ENCODE measurements at regions not wholly inside any gene's neighbourhood (a gene's known extent, or its start where the extent isn't known, plus 50 kb on each side); places are given as distances from the start of the nearest gene placed in this dataset.

- Histone ChIP-seq H3K4me2 (no peak overlapping the region), H3K27ac (no peak overlapping the region), H3K9me3 (ENCODE audit: insufficient read depth, low read depth) (no peaks in the 10 kb centered on the region), H3F3A (ENCODE audit: insufficient read depth, low read depth) (no peaks in the 10 kb centered on the region), H3K4me3 (no peak overlapping the region), H3K79me2 (ENCODE audit: low read depth) (no peaks in the 10 kb centered on the region), H3K4me1 (replicated peaks; ENCODE audit: insufficient read depth) (no peaks in the 10 kb centered on the region), H3K27me3 (ENCODE audit: insufficient read depth, low read depth) (peaks cover 3% of the 10 kb centered on the region; the same call in 1 of the 2 replicates), H2AFZ (no peak overlapping the region), H3K36me3 (ENCODE audit: low read depth) (no peaks in the 10 kb centered on the region), H4K20me1 (ENCODE audit: insufficient read depth) (no peaks in the 10 kb centered on the region), H3K9me2 (ENCODE audit: insufficient read depth) (no peaks in the 10 kb centered on the region)
- intact Hi-C loops (cut with micrococcal nuclease; ENCODE audit: unreplicated experiment), result no loop called here
- DNase-seq, result no peak
- TF ChIP-seq CTCF (conservative IDR thresholded peaks at IDR 0.05), result no peak
- TF ChIP-seq EZH2 (IDR thresholded peaks at IDR 0.05; ENCODE audit: low read depth), result no peak
- ChIA-PET CTCF (no interaction called here), POLR2A (ENCODE audit: unreplicated experiment) (no interaction called here)
- BruUV-seq (replicated peaks), result no TSS peak
Measured at GRCh38 chr14:89509891-89510290, 92.9 kb upstream of the FOXN3 start.

- Histone ChIP-seq H4K20me1 (ENCODE audit: insufficient read depth) (no peaks in the 10 kb centered on the region), H3K9me2 (ENCODE audit: insufficient read depth) (no peaks in the 10 kb centered on the region), H3K4me2 (no peak overlapping the region), H3K79me2 (ENCODE audit: low read depth) (no peaks in the 10 kb centered on the region), H3K4me1 (replicated peaks; ENCODE audit: insufficient read depth) (no peaks in the 10 kb centered on the region), H3F3A (ENCODE audit: insufficient read depth, low read depth) (no peaks in the 10 kb centered on the region), H2AFZ (no peak overlapping the region), H3K27ac (no peak overlapping the region), H3K9me3 (ENCODE audit: insufficient read depth, low read depth) (no peaks in the 10 kb centered on the region), H3K36me3 (ENCODE audit: low read depth) (no peaks in the 10 kb centered on the region), H3K4me3 (no peak overlapping the region), H3K27me3 (ENCODE audit: insufficient read depth, low read depth) (0 out of 2 replicates have a peak, but pooled peaks cover 3% of the 10 kb centered on the region)
- intact Hi-C loops (cut with micrococcal nuclease; ENCODE audit: unreplicated experiment), result no loop called here
- ChIA-PET CTCF (no interaction called here), POLR2A (ENCODE audit: unreplicated experiment) (no interaction called here)
- BruUV-seq (replicated peaks), result no TSS peak
- TF ChIP-seq CTCF (conservative IDR thresholded peaks at IDR 0.05) (no peak), EZH2 (IDR thresholded peaks at IDR 0.05; ENCODE audit: low read depth) (no peak)
- DNase-seq, result no peak
Measured at GRCh38 chr14:89508863-89509262, 91.8 kb upstream of the FOXN3 start.

GRCh38 chr14:89507926-89508460 lies 91.0 kb upstream of the FOXN3 start:
- CTCF ChIA-PET, result no interaction called here
- intact Hi-C loops (cut with micrococcal nuclease; ENCODE audit: unreplicated experiment), result no loop called here
- no peaks in the 10 kb centered on the region for H4K20me1 ChIP-seq (ENCODE audit: insufficient read depth)
- H3K27ac ChIP-seq, result no peak overlapping the region
- H3K4me2 ChIP-seq, result no peak overlapping the region
- no peak overlapping the region for H3K4me3 ChIP-seq
- no peaks in the 10 kb centered on the region for H3K9me3 ChIP-seq (ENCODE audit: insufficient read depth, low read depth)
- H3K27me3 ChIP-seq (ENCODE audit: insufficient read depth, low read depth), result no peaks in the 10 kb centered on the region
- H2AFZ ChIP-seq, result no peak overlapping the region
- no peaks in the 10 kb centered on the region for H3K79me2 ChIP-seq (ENCODE audit: low read depth)
- H3K4me1 ChIP-seq (replicated peaks; ENCODE audit: insufficient read depth), result no peaks in the 10 kb centered on the region
- no peaks in the 10 kb centered on the region for H3K9me2 ChIP-seq (ENCODE audit: insufficient read depth)
- POLR2A ChIA-PET (ENCODE audit: unreplicated experiment), result no interaction called here
- BruUV-seq (replicated peaks), result no TSS peak
- H3K36me3 ChIP-seq (ENCODE audit: low read depth), result no peaks in the 10 kb centered on the region
- TF ChIP-seq EZH2 (IDR thresholded peaks at IDR 0.05; ENCODE audit: low read depth) (no peak), CTCF (conservative IDR thresholded peaks at IDR 0.05) (no peak)
- H3F3A ChIP-seq (ENCODE audit: insufficient read depth, low read depth), result no peaks in the 10 kb centered on the region
- DNase-seq, result no peak
